Muscle layer of duodenum (tissue), 2 donors: ENCODE measurements at regions not wholly inside any gene's neighbourhood (a gene's known extent, or its start where the extent isn't known, plus 50 kb on each side); places are given as distances from the start of the nearest gene placed in this dataset.
"Not testable (repeated sequence)": the region's sequence is repeated elsewhere in the genome, so short reads cannot be mapped to it uniquely, and the experiment has no call there.

Experiments used
- H3K27ac ChIP-seq: one replicate; pipeline ENCODE4 v1.7.0; 2013; ENCODE audit warnings: mild to moderate bottlenecking, low read length
- H3K27me3 ChIP-seq: one replicate; pipeline ENCODE4 v1.7.0; 2013; ENCODE audit warnings: low read depth, mild to moderate bottlenecking, control low read depth, low read length
- H3K36me3 ChIP-seq, 2 donors: one replicate each; pipeline ENCODE4 v1.7.0; 2013; ENCODE audit warnings: low read length in 2 of 2, control low read depth in 1 of 2, mild to moderate bottlenecking in 1 of 2; ENCODE audit not compliant: insufficient read depth in 2 of 2, control insufficient read depth in 1 of 2
- H3K4me1 ChIP-seq, 2 donors: one replicate each; pipeline ENCODE4 v1.7.0; 2013; ENCODE audit warnings: low read length in 2 of 2, mild to moderate bottlenecking in 2 of 2, control low read depth in 1 of 2, moderate library complexity in 1 of 2; ENCODE audit not compliant: insufficient read depth in 2 of 2, control insufficient read depth in 1 of 2
- H3K4me3 ChIP-seq, 2 donors: one replicate each; pipeline ENCODE4 v1.7.0; 2013; ENCODE audit warnings: low read length in 2 of 2, low read depth in 1 of 2, mild to moderate bottlenecking in 1 of 2
- H3K9me3 ChIP-seq, 2 donors: one replicate each; pipeline ENCODE4 v1.7.0; 2013; ENCODE audit warnings: low read length in 2 of 2, control low read depth in 1 of 2, mild to moderate bottlenecking in 1 of 2; ENCODE audit not compliant: control insufficient read depth in 1 of 2
- donor health status: healthy.

GRCh38 chr10:33478089-33478674, 143.7 kb upstream of the NRP1 start:
- H3K27me3 ChIP-seq: no peaks in the 10 kb centered on the region

GRCh38 chr10:33477291-33478088, 143.0 kb upstream of the NRP1 start:
- no peak overlapping the region for H3K27ac ChIP-seq
- H3K27me3 ChIP-seq: no peaks in the 10 kb centered on the region
- H3K4me1 ChIP-seq: peaks cover 0 to 5% of the 10 kb centered on the region in 2 donors
- no peak overlapping the region for H3K4me3 ChIP-seq
- no peaks in the 10 kb centered on the region for H3K9me3 ChIP-seq
- no peaks in the 10 kb centered on the region for H3K36me3 ChIP-seq

More at GRCh38 chr10:33478089-33478674, 143.7 kb upstream of the NRP1 start:
- H3K4me1 ChIP-seq: peaks cover 0 to 12% of the 10 kb centered on the region in 2 donors
- no peak overlapping the region for H3K27ac ChIP-seq
- H3K36me3 ChIP-seq: no peaks in the 10 kb centered on the region
- no peaks in the 10 kb centered on the region for H3K9me3 ChIP-seq
- no peak overlapping the region for H3K4me3 ChIP-seq

DNA sequence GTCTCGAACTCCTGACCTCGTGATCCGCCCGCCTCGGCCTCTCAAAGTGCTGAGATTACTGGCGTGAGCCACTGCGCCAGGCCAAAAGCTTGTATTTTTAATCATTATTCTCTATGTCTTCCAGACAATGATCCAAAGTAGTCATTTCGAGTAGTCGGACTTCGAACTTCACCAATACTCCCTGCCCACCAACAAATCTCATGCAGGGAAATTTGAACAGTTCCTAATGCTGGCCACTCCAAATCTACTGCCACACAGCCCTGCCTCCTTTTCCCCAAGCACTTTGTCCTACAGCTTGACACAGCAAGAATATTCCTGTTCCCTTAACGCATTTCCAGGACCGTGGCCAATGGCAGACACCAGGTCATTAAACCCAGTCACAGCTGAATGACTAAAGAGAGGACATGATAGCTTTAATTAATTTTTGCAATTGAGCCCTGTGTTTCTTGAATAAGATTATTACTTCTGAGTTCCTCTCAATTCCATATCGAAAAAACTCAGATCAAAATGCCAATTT, 142.3 kb upstream of the NRP1 start:
- Histone ChIP-seq H3K4me1 (no peaks in the 10 kb centered on the region), H3K27me3 (no peaks in the 10 kb centered on the region), H3K4me3 (no peak overlapping the region), H3K36me3 (no peaks in the 10 kb centered on the region), H3K9me3 (no peaks in the 10 kb centered on the region), H3K27ac (no peak overlapping the region)

- no peaks in the 10 kb centered on the region for H3K9me3 ChIP-seq
- H3K4me1 ChIP-seq: no peaks in the 10 kb centered on the region
- H3K27ac ChIP-seq: no peak overlapping the region
- no peak overlapping the region for H3K4me3 ChIP-seq
- H3K36me3 ChIP-seq: no peaks in the 10 kb centered on the region
- H3K27me3 ChIP-seq: no peaks in the 10 kb centered on the region
Measured at GRCh38 chr10:33473688-33474087, 139.2 kb upstream of the NRP1 start.

DNA sequence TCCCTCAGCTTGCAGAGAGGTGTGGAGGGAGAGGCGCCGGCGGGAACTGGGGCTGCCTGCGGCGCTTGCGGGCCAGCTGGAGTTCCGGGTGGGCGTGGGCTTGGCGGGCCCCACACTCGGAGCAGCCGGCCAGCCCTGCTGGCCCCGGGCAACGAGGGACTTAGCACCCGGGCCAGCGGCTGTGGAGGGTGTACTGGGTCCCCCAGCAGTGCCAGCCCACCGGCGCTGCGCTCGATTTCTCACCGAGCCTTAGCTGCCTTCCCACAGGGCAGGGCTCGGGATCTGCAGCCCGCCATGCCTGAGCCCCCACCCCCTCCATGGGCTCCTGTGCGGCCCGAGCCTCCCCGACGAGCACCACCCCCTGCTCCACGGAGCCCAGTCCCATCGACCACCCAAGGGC, 133.5 kb upstream of the NRP1 start:
- not testable (repeated sequence) for H3K4me3 ChIP-seq, H3K36me3 ChIP-seq, H3K4me1 ChIP-seq, H3K9me3 ChIP-seq, H3K27me3 ChIP-seq, H3K27ac ChIP-seq

GRCh38 chr10:33465747-33466146, 131.3 kb upstream of the NRP1 start:
- peaks cover 0 to 1% of the 10 kb centered on the region in 2 donors for H3K4me1 ChIP-seq
- no peaks in the 10 kb centered on the region for H3K9me3 ChIP-seq
- no peaks in the 10 kb centered on the region for H3K36me3 ChIP-seq
- no peak overlapping the region for H3K27ac ChIP-seq
- H3K4me3 ChIP-seq: no peak overlapping the region
- H3K27me3 ChIP-seq: no peaks in the 10 kb centered on the region

DNA sequence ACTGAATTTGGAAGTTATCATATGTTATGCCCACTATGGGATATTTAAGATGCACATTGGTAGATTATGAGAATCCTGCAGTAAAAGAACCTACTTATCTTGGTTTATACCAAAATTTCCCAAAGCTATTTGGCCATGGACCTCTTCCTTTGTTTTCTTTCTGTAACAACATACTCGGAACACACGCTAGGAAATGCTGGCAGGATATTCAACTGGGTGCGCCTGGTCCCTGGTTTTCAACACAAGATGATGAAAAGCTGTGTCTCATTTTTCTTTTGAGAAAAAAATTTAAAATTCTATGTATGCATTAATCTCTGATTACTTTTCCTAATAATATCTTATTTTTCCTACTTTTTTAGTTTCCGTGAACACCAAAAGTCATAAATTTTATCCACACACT, 128.5 kb upstream of the NRP1 start:
- H3K4me3 ChIP-seq: no peak overlapping the region
- H3K9me3 ChIP-seq: no peaks in the 10 kb centered on the region
- H3K27me3 ChIP-seq: no peaks in the 10 kb centered on the region
- no peaks in the 10 kb centered on the region for H3K36me3 ChIP-seq
- peaks cover 0 to 16% of the 10 kb centered on the region in 2 donors for H3K4me1 ChIP-seq
- no peak overlapping the region for H3K27ac ChIP-seq

- no peak overlapping the region for H3K4me3 ChIP-seq
Measured at GRCh38 chr10:33461295-33461640, 126.8 kb upstream of the NRP1 start.

GRCh38 chr10:33460505-33461294, 126.2 kb upstream of the NRP1 start:
- Histone ChIP-seq H3K9me3 (no peaks in the 10 kb centered on the region), H3K4me3 (no peak overlapping the region), H3K27me3 (no peaks in the 10 kb centered on the region), H3K36me3 (no peaks in the 10 kb centered on the region), H3K4me1 (peaks cover 0 to 16% of the 10 kb centered on the region in 2 donors), H3K27ac (no peak overlapping the region)

More at GRCh38 chr10:33461295-33461640, 126.8 kb upstream of the NRP1 start:
- peaks cover 0 to 16% of the 10 kb centered on the region in 2 donors for H3K4me1 ChIP-seq
- no peaks in the 10 kb centered on the region for H3K27me3 ChIP-seq
- no peaks in the 10 kb centered on the region for H3K9me3 ChIP-seq
- H3K27ac ChIP-seq: no peak overlapping the region
- H3K36me3 ChIP-seq: no peaks in the 10 kb centered on the region

GRCh38 chr10:33459602-33460001, 125.1 kb upstream of the NRP1 start:
- Histone ChIP-seq H3K27ac (no peak overlapping the region), H3K36me3 (no peaks in the 10 kb centered on the region), H3K4me3 (no peak overlapping the region), H3K27me3 (no peaks in the 10 kb centered on the region), H3K9me3 (no peaks in the 10 kb centered on the region), H3K4me1 (peaks cover 0 to 16% of the 10 kb centered on the region in 2 donors)

DNA sequence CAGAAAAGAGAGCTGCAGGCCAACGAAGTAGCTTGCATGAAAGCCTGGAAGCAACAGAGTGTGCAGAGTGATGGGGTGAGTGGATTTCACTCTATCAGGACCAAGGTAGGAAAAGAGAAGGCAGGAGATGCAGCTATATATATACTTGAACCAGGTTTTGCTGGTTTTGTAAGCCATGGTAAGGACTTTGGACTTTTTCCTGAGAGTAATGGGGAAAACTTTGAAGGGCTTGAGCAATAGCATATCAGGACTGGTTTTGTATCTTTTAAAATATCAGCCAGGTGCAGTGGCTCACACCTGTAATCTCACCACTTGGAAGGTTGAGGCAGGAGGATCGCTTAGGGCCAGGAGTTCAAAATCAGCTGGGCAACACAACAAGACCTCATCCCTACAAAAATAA, 120.6 kb upstream of the NRP1 start:
- no peaks in the 10 kb centered on the region for H3K27me3 ChIP-seq
- no peak overlapping the region for H3K4me3 ChIP-seq
- H3K27ac ChIP-seq: no peak overlapping the region
- H3K36me3 ChIP-seq: no peaks in the 10 kb centered on the region
- H3K4me1 ChIP-seq: peaks cover 0 to 8% of the 10 kb centered on the region in 2 donors
- H3K9me3 ChIP-seq: peaks cover 0 to 5% of the 10 kb centered on the region in 2 donors
